Hepatocyte (in vitro differentiated cells): ENCODE measurements at regions not wholly inside any gene's neighbourhood (a gene's known extent, or its start where the extent isn't known, plus 50 kb on each side); places are given as distances from the start of the nearest gene placed in this dataset.
A peak's percentile ranks its signal among the peaks of the same experiment; 100 is the strongest.

Experiments
- DNase-seq: peaks from one replicate; pipeline ENCODE4 v3.0.0-alpha.2; 2016; ENCODE audit warnings: low spot score
- H2AFZ ChIP-seq: fragments of 200-600 bp; sonication (generic); 2 replicates; pipeline ENCODE4 v1.6.0; 2016; ENCODE audit warnings: antibody characterized with exemption, mild to moderate bottlenecking
- H3K27ac ChIP-seq: fragments of 200-600 bp; sonication (generic); 2 replicates; pipeline ENCODE4 v1.5.1; 2016; ENCODE audit warnings: mild to moderate bottlenecking
- H3K27me3 ChIP-seq: fragments of 200-600 bp; sonication (generic); 2 replicates; pipeline ENCODE4 v1.6.1; 2016
- H3K36me3 ChIP-seq: fragments of 200-600 bp; sonication (generic); replicated peaks from 2 replicates; pipeline ENCODE4 v1.5.1; 2016; ENCODE audit warnings: low read depth; ENCODE audit not compliant: insufficient read depth
- H3K4me1 ChIP-seq: fragments of 200-600 bp; sonication (generic); 2 replicates; pipeline ENCODE4 v1.5.1; 2016; ENCODE audit warnings: mild to moderate bottlenecking, moderate library complexity; ENCODE audit not compliant: insufficient read depth
- H3K4me2 ChIP-seq: fragments of 200-600 bp; sonication (generic); 2 replicates; pipeline ENCODE4 v1.6.0; 2016
- H3K4me3 ChIP-seq: fragments of 200-600 bp; sonication (generic); 2 replicates; pipeline ENCODE4 v1.5.1; 2016; ENCODE audit warnings: mild to moderate bottlenecking
- H3K79me2 ChIP-seq: fragments of 200-600 bp; sonication (generic); 2 replicates; pipeline ENCODE4 v1.6.0; 2017; ENCODE audit warnings: mild to moderate bottlenecking
- H3K9me2 ChIP-seq: fragments of 200-600 bp; sonication (generic); replicated peaks from 2 replicates; pipeline ENCODE4 v1.6.0; 2017; ENCODE audit warnings: mild to moderate bottlenecking; ENCODE audit not compliant: insufficient read depth
- H3K9me3 ChIP-seq: fragments of 200-600 bp; sonication (generic); 2 replicates; pipeline ENCODE4 v1.5.1; 2016; ENCODE audit warnings: low read depth, mild to moderate bottlenecking
- H4K20me1 ChIP-seq: fragments of 200-600 bp; sonication (generic); 2 replicates; pipeline ENCODE4 v1.6.0; 2016; ENCODE audit warnings: mild to moderate bottlenecking; ENCODE audit not compliant: insufficient read depth, poor library complexity, severe bottlenecking
- EZH2 ChIP-seq: fragments of 200-600 bp; sonication (generic); IDR thresholded peaks from 2 replicates; pipeline ENCODE4 v1.6.1; 2016; ENCODE audit warnings: antibody characterized with exemption, mild to moderate bottlenecking, borderline replicate concordance
- EZH2phosphoT487 ChIP-seq: fragments of 200-600 bp; sonication (generic); IDR thresholded peaks from one replicate; pipeline ENCODE4 v1.6.1; 2018; ENCODE audit warnings: antibody characterized with exemption, mild to moderate bottlenecking, low read depth, moderate library complexity; ENCODE audit not compliant: unreplicated experiment, severe bottlenecking
- WGBS: methylation state at CpG from one replicate; pipeline ENCODE4 v1.1.6; 2016; ENCODE audit warnings: low lambda C conversion rate; ENCODE audit errors: missing lambda C conversion rate; 5-methylcytosine and 5-hydroxymethylcytosine counted together
- TF ChIP-seq, protein P1 (sequence below): fragments of 200-600 bp; sonication (generic); IDR thresholded peaks from 2 replicates; pipeline ENCODE4 v1.5.1; 2016; ENCODE audit warnings: antibody characterized with exemption, mild to moderate bottlenecking; ENCODE audit not compliant: poor library complexity

DNA sequence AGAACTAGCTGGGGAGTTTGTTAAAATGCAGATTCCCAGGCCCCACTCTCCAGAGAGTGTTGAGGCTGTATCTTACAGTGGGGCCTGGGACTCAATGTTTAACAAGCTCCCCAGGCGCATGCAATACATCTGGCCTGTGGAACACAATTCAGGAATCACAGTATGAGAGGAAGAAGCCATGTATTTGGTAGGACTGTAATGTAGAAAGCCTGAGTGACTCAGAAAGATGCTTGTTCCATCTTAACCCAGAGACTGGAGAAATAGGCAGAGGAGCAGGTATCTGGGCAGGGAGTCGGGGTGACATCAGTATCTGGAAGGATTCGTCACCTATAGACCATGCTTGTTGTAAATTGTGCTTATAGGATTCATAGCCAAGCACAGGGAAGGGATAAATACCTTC, 90.5 kb downstream of the UNC5CL start:
- DNase-seq = no peak
- Histone ChIP-seq H3K4me2 (no peak overlapping the region), H4K20me1 (no peaks in the 10 kb centered on the region), H3K27ac (no peak overlapping the region), H3K4me3 (no peak overlapping the region), H3K4me1 (peaks cover 16% of the 10 kb centered on the region), H3K79me2 (no peaks in the 10 kb centered on the region), H3K36me3 (no peaks in the 10 kb centered on the region), H3K9me3 (no peaks in the 10 kb centered on the region), H2AFZ (no peak overlapping the region), H3K9me2 (no peaks in the 10 kb centered on the region), H3K27me3 (no peaks in the 10 kb centered on the region)
- 89% methylated on average over 3 of the region's 3 CpGs for WGBS
- TF ChIP-seq EZH2 (no peak), EZH2phosphoT487 (no peak)
- TF ChIP-seq, protein P1, sequence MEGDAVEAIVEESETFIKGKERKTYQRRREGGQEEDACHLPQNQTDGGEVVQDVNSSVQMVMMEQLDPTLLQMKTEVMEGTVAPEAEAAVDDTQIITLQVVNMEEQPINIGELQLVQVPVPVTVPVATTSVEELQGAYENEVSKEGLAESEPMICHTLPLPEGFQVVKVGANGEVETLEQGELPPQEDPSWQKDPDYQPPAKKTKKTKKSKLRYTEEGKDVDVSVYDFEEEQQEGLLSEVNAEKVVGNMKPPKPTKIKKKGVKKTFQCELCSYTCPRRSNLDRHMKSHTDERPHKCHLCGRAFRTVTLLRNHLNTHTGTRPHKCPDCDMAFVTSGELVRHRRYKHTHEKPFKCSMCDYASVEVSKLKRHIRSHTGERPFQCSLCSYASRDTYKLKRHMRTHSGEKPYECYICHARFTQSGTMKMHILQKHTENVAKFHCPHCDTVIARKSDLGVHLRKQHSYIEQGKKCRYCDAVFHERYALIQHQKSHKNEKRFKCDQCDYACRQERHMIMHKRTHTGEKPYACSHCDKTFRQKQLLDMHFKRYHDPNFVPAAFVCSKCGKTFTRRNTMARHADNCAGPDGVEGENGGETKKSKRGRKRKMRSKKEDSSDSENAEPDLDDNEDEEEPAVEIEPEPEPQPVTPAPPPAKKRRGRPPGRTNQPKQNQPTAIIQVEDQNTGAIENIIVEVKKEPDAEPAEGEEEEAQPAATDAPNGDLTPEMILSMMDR = no peak

DNA sequence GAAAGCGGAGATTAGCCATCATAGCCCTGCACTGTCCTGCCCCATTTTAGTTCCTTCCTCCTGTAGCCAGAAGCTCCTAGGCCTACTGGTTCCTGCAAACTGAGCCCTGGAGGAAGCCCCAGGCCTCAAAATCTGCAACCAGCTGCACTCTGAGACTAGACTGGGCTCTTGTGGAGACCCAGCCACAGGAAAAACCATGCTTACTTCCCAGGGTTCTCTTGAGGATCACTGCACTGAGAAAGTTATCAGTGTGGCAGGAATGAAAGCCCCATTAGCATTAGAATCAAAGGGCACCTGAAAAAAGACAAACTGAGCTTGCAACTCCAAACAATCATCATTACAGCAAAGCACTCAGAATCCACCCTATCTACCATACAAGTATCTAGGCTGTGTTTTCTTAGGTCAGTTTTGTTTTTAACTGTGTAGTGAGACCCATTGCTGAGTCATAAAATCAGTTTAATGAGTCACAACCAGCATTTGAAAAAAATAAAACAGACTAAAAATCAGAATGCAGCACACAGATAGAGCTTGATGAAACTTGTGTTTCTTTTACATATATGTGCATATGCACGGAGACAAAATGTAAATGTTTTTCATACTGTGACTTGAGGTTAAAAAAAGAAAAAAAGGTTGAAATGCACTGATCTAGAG, 91.0 kb downstream of the UNC5CL start:
- H3K4me2 ChIP-seq = no peak overlapping the region
- no peak for TF ChIP-seq EZH2phosphoT487
- no peak for TF ChIP-seq EZH2
- TF ChIP-seq, protein P1 = no peak
- H3K27me3 ChIP-seq = no peaks in the 10 kb centered on the region
- WGBS = 94% methylated on average over 2 of the region's 2 CpGs
- peaks cover 16% of the 10 kb centered on the region for H3K4me1 ChIP-seq
- no peak overlapping the region for H3K4me3 ChIP-seq
- H3K79me2 ChIP-seq = no peaks in the 10 kb centered on the region
- no peak overlapping the region for H2AFZ ChIP-seq
- no peaks in the 10 kb centered on the region for H4K20me1 ChIP-seq
- H3K27ac ChIP-seq = no peak overlapping the region
- no peaks in the 10 kb centered on the region for H3K9me3 ChIP-seq
- H3K36me3 ChIP-seq = no peaks in the 10 kb centered on the region
- no peak for DNase-seq
- H3K9me2 ChIP-seq = no peaks in the 10 kb centered on the region

DNA sequence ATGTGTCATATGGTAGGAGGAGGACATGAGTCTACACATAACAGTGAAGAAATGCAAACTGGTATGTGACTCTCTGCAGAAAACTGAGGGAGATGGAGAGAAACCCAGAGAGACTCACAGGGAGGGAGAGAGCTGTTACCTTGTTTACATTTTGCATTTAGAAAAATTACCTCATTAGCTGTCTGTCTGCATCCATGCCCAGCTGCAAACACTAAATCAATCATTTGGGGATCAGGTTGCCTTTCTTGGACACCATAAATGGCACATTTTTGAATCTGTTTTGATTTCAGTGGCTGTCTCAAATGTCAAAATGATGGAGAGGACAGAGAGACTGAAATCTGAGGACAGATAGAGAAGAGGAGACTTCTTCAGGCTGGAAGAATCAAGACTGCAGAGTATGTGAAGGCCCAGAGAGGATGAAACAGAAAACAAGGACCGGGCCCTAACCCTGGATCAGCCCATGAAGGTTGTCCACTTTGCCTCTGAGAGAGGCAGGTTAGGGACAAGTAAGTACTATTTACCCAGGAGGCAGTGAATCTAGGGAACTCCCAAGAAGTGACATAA, 92.2 kb downstream of the UNC5CL start:
- Histone ChIP-seq H2AFZ (no peak overlapping the region), H3K9me2 (no peaks in the 10 kb centered on the region), H3K27ac (no peak overlapping the region), H4K20me1 (no peaks in the 10 kb centered on the region), H3K4me2 (no peak overlapping the region), H3K27me3 (no peaks in the 10 kb centered on the region), H3K4me1 (peaks cover 16% of the 10 kb centered on the region), H3K9me3 (no peaks in the 10 kb centered on the region), H3K4me3 (no peak overlapping the region), H3K79me2 (no peaks in the 10 kb centered on the region), H3K36me3 (no peaks in the 10 kb centered on the region)
- DNase-seq = no peak
- WGBS = 100% methylated on average over 1 of the region's 1 CpG
- TF ChIP-seq EZH2 (no peak), EZH2phosphoT487 (no peak)

DNA sequence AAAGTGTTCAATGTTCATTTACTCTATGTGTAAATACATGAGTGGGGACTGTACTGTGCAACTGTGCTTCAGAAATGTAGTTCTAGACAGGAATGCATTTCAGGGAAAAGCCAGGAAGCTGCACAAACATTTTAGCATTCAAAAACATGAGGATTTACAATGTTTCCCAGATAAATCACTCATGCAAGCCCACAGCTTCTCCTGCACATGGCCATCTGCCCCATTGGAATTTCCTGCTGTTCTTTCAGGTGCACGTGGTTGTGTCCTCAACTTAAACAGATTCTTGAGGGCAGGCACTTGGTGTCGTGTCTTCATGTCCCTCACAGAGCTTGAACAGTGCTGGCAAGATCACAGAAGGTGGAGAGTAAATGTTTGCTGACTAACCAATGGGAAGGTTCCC, 101.5 kb downstream of the UNC5CL start:
- H4K20me1 ChIP-seq = no peaks in the 10 kb centered on the region
- no peaks in the 10 kb centered on the region for H3K4me1 ChIP-seq
- peak overlapping the region; percentile 57 for H3K27ac ChIP-seq
- H3K4me2 ChIP-seq = no peak overlapping the region
- H3K79me2 ChIP-seq = no peaks in the 10 kb centered on the region
- no peaks in the 10 kb centered on the region for H3K9me2 ChIP-seq
- TF ChIP-seq EZH2phosphoT487 (no peak), EZH2 (no peak)
- TF ChIP-seq, protein P1 = no peak
- H3K4me3 ChIP-seq = no peak overlapping the region
- no peaks in the 10 kb centered on the region for H3K36me3 ChIP-seq
- 79% methylated on average over 2 of the region's 2 CpGs for WGBS
- no peak overlapping the region for H2AFZ ChIP-seq
- H3K9me3 ChIP-seq = no peaks in the 10 kb centered on the region
- no peaks in the 10 kb centered on the region for H3K27me3 ChIP-seq
- DNase-seq = no peak
